T-cell (primary cell): ENCODE measurements at regions not wholly inside any gene's neighbourhood (a gene's known extent, or its start where the extent isn't known, plus 50 kb on each side); places are given as distances from the start of the nearest gene placed in this dataset.

Experiments used
- ATAC-seq, 4 experiments: fragments of 200-7000 bp in 3 of 4; fragments of 150-1000 bp in 1 of 4; cut with Tn5 transposase; replicated peaks in 1 of 4; 1 replicate in 3 of 4; 2 replicates in 1 of 4; pipeline ENCODE4 v1.10.0; 2021; ENCODE audit warnings: moderate library complexity in 3 of 4, mild to moderate bottlenecking in 2 of 4, moderate number of reproducible peaks in 1 of 4
- CTCF ChIA-PET, 2 donors: fragments of 300-600 bp; sonication (Branson Sonifier 250); formaldehyde crosslinking; loops; one replicate each; lab custom pipeline; 2022; ENCODE audit warnings: antibody characterized with exemption in 2 of 2; lab: Charles Lee
- POLR2A ChIA-PET, 2 donors: fragments of 300-600 bp; sonication (Branson Sonifier 250); formaldehyde crosslinking; loops; one replicate each; lab custom pipeline; 2022; ENCODE audit warnings: antibody characterized with exemption in 2 of 2; lab: Charles Lee
- DNase-seq, 35 experiments: peaks; one replicate each; pipeline versions ENCODE4 v3.0.0 to v3.0.0-alpha.2; 2013 to 2023
- H3K27ac ChIP-seq: one replicate; pipeline ENCODE4 v1.5.1; 2013; ENCODE audit warnings: low read length
- H3K27me3 ChIP-seq, 2 experiments: replicated peaks in 1 of 2; 1 replicate in 1 of 2; 2 replicates in 1 of 2; pipeline versions ENCODE4 v1.6.1 to v1.7.0; 2013; ENCODE audit warnings: low read length in 1 of 2, mixed read lengths in 1 of 2; ENCODE audit not compliant: control insufficient read depth in 2 of 2, insufficient read depth in 2 of 2; ENCODE audit errors: extremely low read depth in 1 of 2
- H3K36me3 ChIP-seq, 2 donors: 1 replicate in 1 of 2; 2 replicates in 1 of 2; pipeline versions ENCODE4 v1.6.1 to v1.7.0; 2013; ENCODE audit warnings: low read length in 1 of 2; ENCODE audit not compliant: control insufficient read depth in 2 of 2, insufficient read depth in 1 of 2; ENCODE audit errors: extremely low read depth in 1 of 2
- H3K4me1 ChIP-seq, 2 experiments: 1 replicate in 1 of 2; 2 replicates in 1 of 2; pipeline versions ENCODE4 v1.6.1 to v1.7.0; 2013; ENCODE audit warnings: low read length in 2 of 2, mixed read lengths in 1 of 2; ENCODE audit not compliant: insufficient read depth in 2 of 2, control insufficient read depth in 1 of 2; ENCODE audit errors: extremely low read depth in 1 of 2
- H3K4me3 ChIP-seq, 2 donors: 1 replicate in 1 of 2; 2 replicates in 1 of 2; pipeline versions ENCODE4 v1.5.1 to v1.7.0; 2013; ENCODE audit warnings: mild to moderate bottlenecking in 2 of 2, low read length in 1 of 2, moderate library complexity in 1 of 2; ENCODE audit not compliant: control insufficient read depth in 1 of 2; ENCODE audit errors: extremely low read depth in 1 of 2
- H3K9me3 ChIP-seq: 2 replicates; pipeline ENCODE4 v1.7.0; 2013
- H3K27ac Mint-ChIP-seq, 2 donors: one replicate each; pipeline ENCODE4 v1.8.0; 2020 to 2021; ENCODE audit warnings: mild to moderate bottlenecking in 2 of 2, mixed read lengths in 2 of 2
- H3K27me3 Mint-ChIP-seq, 2 donors: one replicate each; pipeline ENCODE4 v1.8.0; 2021 to 2022; ENCODE audit warnings: mixed read lengths in 2 of 2
- H3K36me3 Mint-ChIP-seq: one replicate; pipeline ENCODE4 v1.8.0; 2021; ENCODE audit warnings: mixed read lengths
- H3K4me1 Mint-ChIP-seq, 3 donors: one replicate each; pipeline ENCODE4 v1.8.0; 2020 to 2022; ENCODE audit warnings: mixed read lengths in 3 of 3, mild to moderate bottlenecking in 1 of 3
- H3K4me3 Mint-ChIP-seq, 3 donors: one replicate each; pipeline ENCODE4 v1.8.0; 2020 to 2022; ENCODE audit warnings: mild to moderate bottlenecking in 3 of 3, mixed read lengths in 3 of 3, moderate library complexity in 3 of 3
- H3K9me3 Mint-ChIP-seq, 3 donors: one replicate each; pipeline ENCODE4 v1.8.0; 2020 to 2022; ENCODE audit warnings: mixed read lengths in 3 of 3
- WGBS: methylation state at CpG from one replicate; pipeline ENCODE4 v1.1.5; 2013; ENCODE audit warnings: missing lambda C conversion rate; ENCODE audit not compliant: insufficient coverage; 5-methylcytosine and 5-hydroxymethylcytosine counted together

- no peaks in the 10 kb centered on the region for H3K27me3 ChIP-seq
- H3K4me3 ChIP-seq = no peak overlapping the region
- CTCF ChIA-PET = interaction anchor here in 1 of 2 donors (1.1 kb wide), 1 partner anchor 43 kb away, joined by 3 read pairs; no protein-coding TSS in a partner anchor
- ATAC-seq (no peak), DNase-seq (no peak)
- no peaks in the 10 kb centered on the region for H3K9me3 Mint-ChIP-seq
- WGBS = 75% methylated on average over 2 of the region's 5 CpGs
- H3K27me3 Mint-ChIP-seq = peaks cover 9 to 20% of the 10 kb centered on the region in 2 donors
- H3K27ac ChIP-seq = no peak overlapping the region
- H3K4me1 ChIP-seq = no peaks in the 10 kb centered on the region
- POLR2A ChIA-PET = no interaction called here
- H3K27ac Mint-ChIP-seq = no peak overlapping the region
- no peaks in the 10 kb centered on the region for H3K4me1 Mint-ChIP-seq
- H3K4me3 Mint-ChIP-seq = no peak overlapping the region
- H3K9me3 ChIP-seq = no peaks in the 10 kb centered on the region
- H3K36me3 ChIP-seq = no peaks in the 10 kb centered on the region
- no peaks in the 10 kb centered on the region for H3K36me3 Mint-ChIP-seq
Observed at GRCh38 chr5:148926207-148926606, 99.8 kb downstream of the ADRB2 start.

- H3K27ac Mint-ChIP-seq = no peak overlapping the region
- H3K27me3 Mint-ChIP-seq = peaks cover 6 to 22% of the 10 kb centered on the region in 2 donors
- H3K27ac ChIP-seq = no peak overlapping the region
- ChIA-PET CTCF (interaction anchor here (0.5 to 1.1 kb wide), 3 partner anchors 14 to 319 kb away, joined by 3 to 4 read pairs (median 3); no protein-coding TSS in a partner anchor), POLR2A (no interaction called here)
- no peaks in the 10 kb centered on the region for H3K9me3 ChIP-seq
- ATAC-seq (no peak), DNase-seq (no peak)
- H3K4me1 ChIP-seq = no peaks in the 10 kb centered on the region
- 67% methylated on average over 1 of the region's 3 CpGs for WGBS
- no peaks in the 10 kb centered on the region for H3K36me3 ChIP-seq
- no peaks in the 10 kb centered on the region for H3K9me3 Mint-ChIP-seq
- no peak overlapping the region for H3K4me3 ChIP-seq
- H3K4me1 Mint-ChIP-seq = no peaks in the 10 kb centered on the region
- no peaks in the 10 kb centered on the region for H3K27me3 ChIP-seq
- H3K36me3 Mint-ChIP-seq = no peaks in the 10 kb centered on the region
- H3K4me3 Mint-ChIP-seq = no peak overlapping the region
Observed at GRCh38 chr5:148927307-148927946, 101.0 kb downstream of the ADRB2 start.

DNA sequence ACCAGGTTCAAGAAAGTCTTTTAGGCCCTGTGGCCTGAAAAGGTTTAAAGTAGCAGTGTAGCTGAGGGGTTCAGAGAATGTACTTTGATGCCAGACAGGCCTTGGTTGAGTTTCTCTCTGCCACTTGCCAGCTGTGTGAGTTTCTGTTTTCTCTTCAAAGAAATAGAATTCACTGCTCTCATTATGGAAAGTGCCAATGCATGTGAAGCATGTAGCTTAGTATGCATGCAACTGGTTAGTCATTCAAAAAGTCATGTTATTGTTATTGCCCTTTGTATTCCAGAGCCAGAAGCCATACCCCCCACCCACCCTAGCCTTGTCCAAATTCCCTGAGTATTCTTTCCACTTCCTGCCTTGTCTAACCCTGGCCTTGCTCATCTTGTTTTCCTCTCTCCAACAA is 101.7 kb downstream of the ADRB2 start:
- Mint-ChIP-seq H3K4me1 (no peaks in the 10 kb centered on the region), H3K36me3 (no peaks in the 10 kb centered on the region), H3K9me3 (no peaks in the 10 kb centered on the region), H3K27ac (no peak overlapping the region), H3K4me3 (no peak overlapping the region), H3K27me3 (peaks cover 6 to 23% of the 10 kb centered on the region in 2 donors)
- Histone ChIP-seq H3K27ac (no peak overlapping the region), H3K4me1 (no peaks in the 10 kb centered on the region), H3K36me3 (no peaks in the 10 kb centered on the region), H3K9me3 (no peaks in the 10 kb centered on the region), H3K27me3 (no peaks in the 10 kb centered on the region), H3K4me3 (no peak overlapping the region)
- CTCF ChIA-PET = interaction anchor here in 1 of 2 donors (0.7 kb wide), 1 partner anchor 13 kb away, joined by 3 read pairs; no protein-coding TSS in a partner anchor
- ATAC-seq = no peak
- no peak for DNase-seq
- POLR2A ChIA-PET = no interaction called here

DNA sequence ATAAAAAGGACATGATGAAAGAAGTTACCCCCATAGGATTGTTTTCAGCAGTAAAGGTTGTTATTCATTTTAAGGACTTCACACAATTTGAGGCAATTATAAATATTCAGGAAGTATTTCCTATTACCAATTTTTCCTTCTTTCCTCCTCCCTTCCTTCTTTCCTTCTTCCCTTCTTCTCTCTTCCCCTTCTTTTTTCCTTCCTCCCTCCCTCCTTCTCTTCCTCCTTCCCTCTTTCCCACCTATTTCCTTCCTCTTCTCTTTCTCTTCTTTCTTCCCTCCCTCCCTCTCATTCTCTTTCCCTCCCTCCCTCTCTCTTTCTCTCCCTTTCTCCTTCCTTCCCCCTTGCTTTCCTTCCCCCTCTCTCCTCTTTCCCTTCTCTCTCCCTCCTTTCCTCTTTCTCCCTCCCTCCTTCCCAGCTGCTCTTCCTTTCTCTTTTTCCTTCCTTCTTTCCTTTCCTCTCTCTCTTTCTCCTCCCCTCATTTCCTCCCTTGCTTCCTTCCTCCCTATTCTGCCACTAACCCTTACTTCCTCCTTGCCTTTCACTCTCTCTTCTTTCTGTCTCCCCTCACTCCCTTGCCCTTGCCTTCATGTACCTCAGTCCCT is 105.1 kb downstream of the ADRB2 start:
- Mint-ChIP-seq H3K27ac (no peak overlapping the region), H3K4me1 (no peaks in the 10 kb centered on the region)

GRCh38 chr5:148932355-148932935 is 106.0 kb downstream of the ADRB2 start:
- no peaks in the 10 kb centered on the region for H3K36me3 ChIP-seq
- peaks cover 1 to 17% of the 10 kb centered on the region in 2 donors for H3K27me3 Mint-ChIP-seq
- no peaks in the 10 kb centered on the region for H3K9me3 Mint-ChIP-seq
- no peaks in the 10 kb centered on the region for H3K27me3 ChIP-seq
- CTCF ChIA-PET = no interaction called here
- H3K4me1 Mint-ChIP-seq = no peaks in the 10 kb centered on the region
- no peak overlapping the region for H3K4me3 Mint-ChIP-seq
- DNase-seq = no peak
- H3K27ac Mint-ChIP-seq = no peak overlapping the region
- WGBS = 72% methylated on average over 2 of the region's 4 CpGs
- no peaks in the 10 kb centered on the region for H3K36me3 Mint-ChIP-seq
- H3K4me1 ChIP-seq = no peaks in the 10 kb centered on the region
- no peak overlapping the region for H3K4me3 ChIP-seq
- no peaks in the 10 kb centered on the region for H3K9me3 ChIP-seq
- POLR2A ChIA-PET = no interaction called here
- H3K27ac ChIP-seq = no peak overlapping the region
- no peak for ATAC-seq

More for the DNA sequence above, 105.1 kb downstream of the ADRB2 start:
- H3K4me1 ChIP-seq = no peaks in the 10 kb centered on the region
- no peaks in the 10 kb centered on the region for H3K9me3 Mint-ChIP-seq
- DNase-seq (no peak), ATAC-seq (no peak)
- no peaks in the 10 kb centered on the region for H3K9me3 ChIP-seq
- H3K36me3 ChIP-seq = no peaks in the 10 kb centered on the region
- H3K27ac ChIP-seq = no peak overlapping the region
- ChIA-PET POLR2A (no interaction called here), CTCF (no interaction called here)
- no peak overlapping the region for H3K4me3 ChIP-seq
- H3K27me3 Mint-ChIP-seq = peaks cover 5 to 20% of the 10 kb centered on the region in 2 donors
- H3K36me3 Mint-ChIP-seq = no peaks in the 10 kb centered on the region
- H3K4me3 Mint-ChIP-seq = no peak overlapping the region
- no peaks in the 10 kb centered on the region for H3K27me3 ChIP-seq

- no peaks in the 10 kb centered on the region for H3K9me3 Mint-ChIP-seq
- H3K36me3 Mint-ChIP-seq = no peaks in the 10 kb centered on the region
- ATAC-seq (no peak), DNase-seq (no peak)
- WGBS = no CpG with 5 or more reads among the region's 1 CpG
- H3K27ac ChIP-seq = no peak overlapping the region
- H3K36me3 ChIP-seq = no peaks in the 10 kb centered on the region
- H3K4me3 ChIP-seq = no peak overlapping the region
- no peaks in the 10 kb centered on the region for H3K4me1 ChIP-seq
- ChIA-PET POLR2A (no interaction called here), CTCF (interaction anchor here in 1 of 2 donors (0.6 kb wide), 1 partner anchor 193 kb away, joined by 3 read pairs; no protein-coding TSS in a partner anchor)
- peaks cover 1 to 17% of the 10 kb centered on the region in 2 donors for H3K27me3 Mint-ChIP-seq
- H3K9me3 ChIP-seq = no peaks in the 10 kb centered on the region
- H3K27me3 ChIP-seq = no peaks in the 10 kb centered on the region
- no peak overlapping the region for H3K4me3 Mint-ChIP-seq
- H3K27ac Mint-ChIP-seq = no peak overlapping the region
- no peaks in the 10 kb centered on the region for H3K4me1 Mint-ChIP-seq
Observed at GRCh38 chr5:148933903-148934432, 107.6 kb downstream of the ADRB2 start.
